HCT116 (cell line): ENCODE measurements at regions not wholly inside any gene's neighbourhood (a gene's known extent, or its start where the extent isn't known, plus 50 kb on each side); places are given as distances from the start of the nearest gene placed in this dataset.

Experiments
- EGR1 ChIP-seq: IDR thresholded peaks from 2 replicates; pipeline ENCODE4 v1.6.1; 2012; ENCODE audit warnings: low read depth
- POLR2A ChIP-seq: IDR thresholded peaks from 2 replicates; pipeline ENCODE4 v1.7.0; 2011; ENCODE audit warnings: borderline replicate concordance; ENCODE audit not compliant: insufficient read depth, insufficient read length; ENCODE audit errors: extremely low read depth
- POLR2AphosphoS5 ChIP-seq: IDR thresholded peaks from 2 replicates; pipeline ENCODE4 v1.6.1; 2011; ENCODE audit warnings: mild to moderate bottlenecking, low read depth, low read length, moderate library complexity
- RAD21 ChIP-seq: IDR thresholded peaks from 2 replicates; pipeline ENCODE4 v1.6.1; 2012; ENCODE audit warnings: low read depth, mild to moderate bottlenecking
- SRF ChIP-seq: IDR thresholded peaks from 2 replicates; pipeline ENCODE4 v1.6.1; 2012; ENCODE audit warnings: low read depth
- TCF7L2 ChIP-seq: IDR thresholded peaks from 2 replicates; pipeline ENCODE4 v1.7.0; 2011; ENCODE audit warnings: borderline replicate concordance, inconsistent platforms; ENCODE audit not compliant: insufficient read depth, insufficient read length; ENCODE audit errors: extremely low read depth
- YY1 ChIP-seq: IDR thresholded peaks from 2 replicates; pipeline ENCODE4 v1.6.1; 2011; ENCODE audit warnings: low read length, low read depth, moderate library complexity, mild to moderate bottlenecking; ENCODE audit not compliant: insufficient replicate concordance; ENCODE audit errors: extremely low read depth
- ZNF274 ChIP-seq: fragments of 200-500 bp; sonication (Bioruptor generic); IDR thresholded peaks from 2 replicates; pipeline ENCODE4 v1.6.1; 2014; ENCODE audit warnings: mild to moderate bottlenecking, low read depth, low read length, inconsistent platforms
- TF ChIP-seq, protein P1 (sequence below), 3 experiments: fragments of 200-600 bp in 1 of 3; sonication (generic) in 1 of 3; IDR thresholded peaks in 2 of 3; conservative IDR thresholded peaks in 1 of 3; 2 replicates each; pipeline ENCODE4 v1.5.1; 2012 to 2017; ENCODE audit warnings: low read depth in 2 of 3, low read length in 2 of 3, antibody characterized with exemption in 1 of 3, borderline replicate concordance in 1 of 3, control low read depth in 1 of 3, mild to moderate bottlenecking in 1 of 3, mixed read lengths in 1 of 3, mixed run types in 1 of 3, moderate library complexity in 1 of 3; ENCODE audit not compliant: insufficient read depth in 1 of 3
- TF ChIP-seq, protein P2 (sequence below): IDR thresholded peaks from 2 replicates; pipeline ENCODE4 v1.6.1; 2011; ENCODE audit warnings: mild to moderate bottlenecking, low read length, moderate library complexity; ENCODE audit not compliant: insufficient replicate concordance; ENCODE audit errors: extremely low read depth
- TF ChIP-seq, protein P3 (sequence below): IDR thresholded peaks from 2 replicates; pipeline ENCODE4 v1.6.1; 2012

DNA sequence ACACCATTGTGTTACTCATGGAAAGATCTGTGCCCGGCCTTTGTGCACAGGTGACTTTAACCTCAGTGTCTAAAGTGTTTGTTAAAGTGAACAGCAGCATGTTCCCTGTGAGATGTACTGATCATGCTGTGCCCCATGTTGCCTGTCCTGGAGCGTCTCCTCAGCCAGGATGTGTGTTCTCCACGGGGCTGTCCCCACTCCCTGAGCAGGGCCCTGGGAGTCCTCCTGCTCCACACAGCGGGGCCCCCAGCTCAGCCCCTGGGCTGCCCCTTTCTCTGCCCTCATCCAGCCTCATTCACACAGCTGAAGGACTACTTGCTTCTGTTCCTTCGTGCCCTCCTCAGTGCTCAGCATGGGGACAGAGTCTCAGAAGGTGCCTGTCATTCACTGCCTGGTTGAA lies 131.5 kb downstream of the SLC38A6 start:
- TF ChIP-seq, protein P1, sequence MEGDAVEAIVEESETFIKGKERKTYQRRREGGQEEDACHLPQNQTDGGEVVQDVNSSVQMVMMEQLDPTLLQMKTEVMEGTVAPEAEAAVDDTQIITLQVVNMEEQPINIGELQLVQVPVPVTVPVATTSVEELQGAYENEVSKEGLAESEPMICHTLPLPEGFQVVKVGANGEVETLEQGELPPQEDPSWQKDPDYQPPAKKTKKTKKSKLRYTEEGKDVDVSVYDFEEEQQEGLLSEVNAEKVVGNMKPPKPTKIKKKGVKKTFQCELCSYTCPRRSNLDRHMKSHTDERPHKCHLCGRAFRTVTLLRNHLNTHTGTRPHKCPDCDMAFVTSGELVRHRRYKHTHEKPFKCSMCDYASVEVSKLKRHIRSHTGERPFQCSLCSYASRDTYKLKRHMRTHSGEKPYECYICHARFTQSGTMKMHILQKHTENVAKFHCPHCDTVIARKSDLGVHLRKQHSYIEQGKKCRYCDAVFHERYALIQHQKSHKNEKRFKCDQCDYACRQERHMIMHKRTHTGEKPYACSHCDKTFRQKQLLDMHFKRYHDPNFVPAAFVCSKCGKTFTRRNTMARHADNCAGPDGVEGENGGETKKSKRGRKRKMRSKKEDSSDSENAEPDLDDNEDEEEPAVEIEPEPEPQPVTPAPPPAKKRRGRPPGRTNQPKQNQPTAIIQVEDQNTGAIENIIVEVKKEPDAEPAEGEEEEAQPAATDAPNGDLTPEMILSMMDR (IDR thresholded peaks at IDR 0.05 in 2 of 3, conservative IDR thresholded peaks at IDR 0.05 in 1 of 3; ENCODE audit: borderline replicate concordance in 1 of 3, insufficient read depth in 1 of 3, low read depth in 2 of 3, low read length in 2 of 3), result no peak
- TF ChIP-seq YY1 (no peak), POLR2A (no peak), RAD21 (no peak), ZNF274 (no peak), POLR2AphosphoS5 (no peak), TCF7L2 (no peak), EGR1 (no peak), SRF (no peak)
- TF ChIP-seq, protein P2, sequence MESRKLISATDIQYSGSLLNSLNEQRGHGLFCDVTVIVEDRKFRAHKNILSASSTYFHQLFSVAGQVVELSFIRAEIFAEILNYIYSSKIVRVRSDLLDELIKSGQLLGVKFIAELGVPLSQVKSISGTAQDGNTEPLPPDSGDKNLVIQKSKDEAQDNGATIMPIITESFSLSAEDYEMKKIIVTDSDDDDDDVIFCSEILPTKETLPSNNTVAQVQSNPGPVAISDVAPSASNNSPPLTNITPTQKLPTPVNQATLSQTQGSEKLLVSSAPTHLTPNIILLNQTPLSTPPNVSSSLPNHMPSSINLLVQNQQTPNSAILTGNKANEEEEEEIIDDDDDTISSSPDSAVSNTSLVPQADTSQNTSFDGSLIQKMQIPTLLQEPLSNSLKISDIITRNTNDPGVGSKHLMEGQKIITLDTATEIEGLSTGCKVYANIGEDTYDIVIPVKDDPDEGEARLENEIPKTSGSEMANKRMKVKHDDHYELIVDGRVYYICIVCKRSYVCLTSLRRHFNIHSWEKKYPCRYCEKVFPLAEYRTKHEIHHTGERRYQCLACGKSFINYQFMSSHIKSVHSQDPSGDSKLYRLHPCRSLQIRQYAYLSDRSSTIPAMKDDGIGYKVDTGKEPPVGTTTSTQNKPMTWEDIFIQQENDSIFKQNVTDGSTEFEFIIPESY, result no peak
- TF ChIP-seq, protein P3, sequence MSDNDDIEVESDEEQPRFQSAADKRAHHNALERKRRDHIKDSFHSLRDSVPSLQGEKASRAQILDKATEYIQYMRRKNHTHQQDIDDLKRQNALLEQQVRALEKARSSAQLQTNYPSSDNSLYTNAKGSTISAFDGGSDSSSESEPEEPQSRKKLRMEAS, result no peak
